A673 (cell line): ENCODE measurements at regions not wholly inside any gene's neighbourhood (a gene's known extent, or its start where the extent isn't known, plus 50 kb on each side); places are given as distances from the start of the nearest gene placed in this dataset.

Source experiments
- BruUV-seq: library from RNA; stranded (reverse); fragments of 400-500 nt; replicated peaks from 2 replicates; lab custom pipeline; 2021; lab: Mats Ljungman, UMichigan
- CTCF ChIA-PET: fragments of 300-600 bp; sonication (Branson Sonifier 250); formaldehyde crosslinking; loops from one replicate; lab custom pipeline; 2022; ENCODE audit warnings: antibody characterized with exemption; lab: Charles Lee
- POLR2A ChIA-PET: fragments of 300-600 bp; sonication (Branson Sonifier 250); formaldehyde crosslinking; loops from one replicate; lab custom pipeline; 2022; ENCODE audit warnings: antibody characterized with exemption; ENCODE audit not compliant: low non-redundant PET; lab: Charles Lee
- DNase-seq: peaks from one replicate; pipeline ENCODE4 v3.0.0-alpha.2; 2015; ENCODE audit warnings: low spot score
- H3K27ac ChIP-seq: fragments of 200-600 bp; sonication (generic); 2 replicates; pipeline ENCODE4 v1.5.1; 2016; ENCODE audit warnings: mixed run types, low read depth, mild to moderate bottlenecking, mixed read lengths, antibody characterized with exemption, low read length; ENCODE audit not compliant: poor library complexity, severe bottlenecking
- H3K27me3 ChIP-seq: fragments of 200-600 bp; sonication (generic); replicated peaks from 2 replicates; pipeline ENCODE4 v1.6.1; 2017; ENCODE audit warnings: mixed run types, low read depth, mild to moderate bottlenecking, mixed read lengths, antibody characterized with exemption, low read length; ENCODE audit not compliant: insufficient read depth, poor library complexity
- H3K36me3 ChIP-seq: fragments of 200-600 bp; sonication (generic); 2 replicates; pipeline ENCODE4 v1.6.1; 2016; ENCODE audit warnings: mixed run types, mild to moderate bottlenecking, mixed read lengths, antibody characterized with exemption, low read length; ENCODE audit not compliant: insufficient read depth, poor library complexity, severe bottlenecking
- H3K4me1 ChIP-seq: fragments of 200-600 bp; sonication (generic); 2 replicates; pipeline ENCODE4 v1.6.1; 2017; ENCODE audit warnings: mixed run types, mild to moderate bottlenecking, mixed read lengths, antibody characterized with exemption, low read length; ENCODE audit not compliant: insufficient read depth, poor library complexity, severe bottlenecking
- H3K4me3 ChIP-seq: fragments of 200-600 bp; sonication (generic); 2 replicates; pipeline ENCODE4 v1.5.1; 2016; ENCODE audit warnings: low read depth, mixed run types, mild to moderate bottlenecking, mixed read lengths, low read length; ENCODE audit not compliant: poor library complexity, severe bottlenecking
- H3K9me3 ChIP-seq: fragments of 200-600 bp; sonication (generic); 2 replicates; pipeline ENCODE4 v1.6.1; 2016; ENCODE audit warnings: mixed run types, low read depth, mild to moderate bottlenecking, mixed read lengths, antibody characterized with exemption, low read length; ENCODE audit not compliant: poor library complexity, severe bottlenecking
- CTCF ChIP-seq: fragments of 300-800, 200-600 bp; sonication (generic); conservative IDR thresholded peaks from 2 replicates; pipeline ENCODE4 v1.5.1; 2017; ENCODE audit warnings: low read depth, mild to moderate bottlenecking, antibody characterized with exemption, low read length, moderate library complexity, mixed read lengths
- EZH2 ChIP-seq: fragments of 200-600 bp; sonication (generic); IDR thresholded peaks from 2 replicates; pipeline ENCODE4 v1.6.1; 2017; ENCODE audit warnings: borderline replicate concordance, low read depth, mild to moderate bottlenecking, mixed read lengths, antibody characterized with exemption, low read length; ENCODE audit not compliant: poor library complexity, severe bottlenecking
- intact Hi-C: fragments of 100-400 bp; cut with micrococcal nuclease; formaldehyde crosslinking; loops from one replicate; pipeline ENCODE4 v1.10.0; 2022; ENCODE audit not compliant: unreplicated experiment

- no peak overlapping the region for H3K4me3 ChIP-seq
- H3K27ac ChIP-seq = no peak overlapping the region
- ChIA-PET CTCF (no interaction called here), POLR2A (no interaction called here)
- no peaks in the 10 kb centered on the region for H3K4me1 ChIP-seq
- DNase-seq = no peak
- no peaks in the 10 kb centered on the region for H3K27me3 ChIP-seq
- no peaks in the 10 kb centered on the region for H3K9me3 ChIP-seq
- H3K36me3 ChIP-seq = no peaks in the 10 kb centered on the region
- BruUV-seq = no TSS peak
- TF ChIP-seq EZH2 (no peak), CTCF (no peak)
- intact Hi-C loops = no loop called here
Observed at GRCh38 chr2:196290136-196290535, 118.8 kb upstream of the STK17B start.

- intact Hi-C loops = no loop called here
- H3K4me1 ChIP-seq = no peaks in the 10 kb centered on the region
- BruUV-seq = no TSS peak
- H3K4me3 ChIP-seq = no peak overlapping the region
- POLR2A ChIA-PET = no interaction called here
- no peak for DNase-seq
- H3K36me3 ChIP-seq = no peaks in the 10 kb centered on the region
- no peak for TF ChIP-seq CTCF
- no peak for TF ChIP-seq EZH2
- H3K27ac ChIP-seq = no peak overlapping the region
- no peaks in the 10 kb centered on the region for H3K27me3 ChIP-seq
- CTCF ChIA-PET = no interaction called here
- no peaks in the 10 kb centered on the region for H3K9me3 ChIP-seq
Observed at GRCh38 chr2:196290569-196290968, 119.2 kb upstream of the STK17B start.

- H3K4me3 ChIP-seq = no peak overlapping the region
- H3K36me3 ChIP-seq = no peaks in the 10 kb centered on the region
- CTCF ChIA-PET = no interaction called here
- BruUV-seq = no TSS peak
- DNase-seq = no peak
- no peaks in the 10 kb centered on the region for H3K9me3 ChIP-seq
- H3K4me1 ChIP-seq = no peaks in the 10 kb centered on the region
- intact Hi-C loops = no loop called here
- POLR2A ChIA-PET = no interaction called here
- no peaks in the 10 kb centered on the region for H3K27me3 ChIP-seq
- no peak overlapping the region for H3K27ac ChIP-seq
- TF ChIP-seq CTCF (no peak), EZH2 (no peak)
Observed at GRCh38 chr2:196291426-196291825, 120.0 kb upstream of the STK17B start.
